GM19025 (cell line): ENCODE measurements at regions not wholly inside any gene's neighbourhood (a gene's known extent, or its start where the extent isn't known, plus 50 kb on each side); places are given as distances from the start of the nearest gene placed in this dataset.
"Not testable (repeated sequence)": the region's sequence is repeated elsewhere in the genome, so short reads cannot be mapped to it uniquely, and the experiment has no call there.

Experiments
- ATAC-seq: cut with Tn5 transposase; IDR thresholded peaks from one replicate; pipeline ENCODE4 v1.9.1; 2021; ENCODE audit warnings: mild to moderate bottlenecking, low read depth, moderate library complexity; ENCODE audit not compliant: unreplicated experiment

DNA sequence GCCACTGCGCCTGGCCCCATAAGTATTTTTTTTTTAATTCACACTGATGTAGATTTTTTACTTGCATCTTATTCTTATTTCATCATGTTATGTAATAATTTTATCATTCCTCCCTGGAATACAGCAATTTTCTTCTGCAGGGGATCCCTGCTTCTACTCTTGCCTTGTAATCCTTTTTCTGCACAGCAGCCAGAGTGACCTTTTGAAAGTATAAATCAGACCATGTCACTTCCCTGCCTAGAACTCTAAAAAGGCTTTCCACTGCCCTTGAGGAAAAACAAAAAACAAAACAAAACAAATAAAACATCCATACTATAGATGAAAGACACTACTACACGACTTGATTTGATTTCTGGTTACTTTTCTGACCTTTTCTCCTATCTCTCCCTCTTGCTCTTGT lies 1334.7 kb downstream of the REEP3 start:
- no peak for ATAC-seq

DNA sequence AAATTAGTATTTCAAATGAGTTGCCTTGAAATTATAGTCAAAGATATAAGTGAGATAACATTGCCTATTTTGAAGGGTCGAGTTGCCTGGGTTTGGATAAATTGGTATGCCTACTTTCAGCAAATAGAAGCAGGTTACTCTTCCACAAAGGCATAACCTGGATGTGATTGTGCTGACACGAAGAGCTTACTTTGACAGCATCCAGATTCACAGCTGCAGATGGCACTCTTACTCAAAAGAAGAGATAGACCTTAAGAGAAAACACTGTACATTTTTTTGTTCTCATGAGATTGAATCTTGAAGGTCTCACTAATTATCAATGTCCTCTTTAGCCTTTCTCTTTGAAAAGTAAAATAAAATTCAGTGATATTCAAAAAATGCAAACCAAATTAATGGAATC lies 1338.7 kb downstream of the REEP3 start:
- ATAC-seq: no peak

DNA sequence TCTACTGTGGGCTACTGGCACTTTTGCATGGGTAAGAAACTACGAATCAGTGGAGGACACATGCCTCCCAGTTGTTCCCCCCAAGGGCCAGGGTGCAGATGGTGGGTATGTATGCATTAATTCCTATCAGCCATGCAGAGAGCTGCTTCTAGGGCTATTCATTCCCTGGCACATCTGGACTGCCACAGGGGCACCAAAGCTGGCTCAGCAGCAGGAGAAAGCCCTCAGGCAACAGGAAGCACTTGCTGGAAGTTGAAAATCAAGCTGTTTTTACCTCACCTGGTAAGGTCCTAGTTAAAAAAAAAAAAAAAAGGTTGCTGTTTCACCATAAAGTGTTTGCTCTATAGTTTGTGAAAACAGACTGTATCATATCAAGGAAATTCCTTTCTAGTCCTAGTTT lies 1342.6 kb downstream of the REEP3 start:
- no peak for ATAC-seq

DNA sequence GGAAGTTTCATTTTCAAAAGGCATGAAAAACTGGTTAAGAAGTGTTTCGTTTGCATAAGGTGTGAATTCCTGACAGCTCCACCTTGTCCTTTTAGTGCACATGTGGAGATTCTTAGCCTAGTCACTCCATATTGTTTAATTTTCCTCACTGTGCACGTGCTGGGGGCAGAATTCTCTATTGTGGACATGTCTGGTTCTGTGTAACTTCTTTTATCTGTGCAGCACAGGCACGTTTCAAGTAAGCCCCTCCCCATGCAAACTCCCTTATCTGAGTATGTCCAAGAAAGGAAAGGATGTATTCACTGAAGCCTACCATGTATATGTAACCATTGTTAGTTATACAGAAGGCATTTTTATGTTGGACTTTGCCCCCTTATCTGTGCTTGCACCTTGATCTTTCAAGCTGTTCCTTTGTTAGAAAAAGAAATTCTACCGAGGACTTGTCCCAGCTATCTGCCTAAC lies 1346.3 kb downstream of the REEP3 start:
- no peak for ATAC-seq

DNA sequence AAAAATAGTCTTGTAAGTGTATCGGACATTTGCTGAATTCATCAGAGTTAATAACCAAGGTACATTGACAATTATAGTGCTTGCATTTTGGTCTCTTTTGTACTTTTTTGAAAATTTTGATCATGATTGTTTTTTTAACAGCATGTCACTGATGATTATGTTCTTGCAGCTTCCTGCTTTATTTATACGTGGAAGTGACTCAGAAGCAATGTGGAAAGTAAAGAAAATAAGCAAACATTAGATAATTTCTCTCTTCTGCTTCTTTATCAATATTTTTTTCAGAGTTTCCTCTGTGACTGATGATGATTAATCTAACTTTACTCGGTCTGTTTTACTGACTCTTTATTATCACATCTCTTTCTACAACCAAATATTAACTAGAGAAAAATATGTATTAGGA lies 1351.9 kb downstream of the REEP3 start:
- no peak for ATAC-seq

DNA sequence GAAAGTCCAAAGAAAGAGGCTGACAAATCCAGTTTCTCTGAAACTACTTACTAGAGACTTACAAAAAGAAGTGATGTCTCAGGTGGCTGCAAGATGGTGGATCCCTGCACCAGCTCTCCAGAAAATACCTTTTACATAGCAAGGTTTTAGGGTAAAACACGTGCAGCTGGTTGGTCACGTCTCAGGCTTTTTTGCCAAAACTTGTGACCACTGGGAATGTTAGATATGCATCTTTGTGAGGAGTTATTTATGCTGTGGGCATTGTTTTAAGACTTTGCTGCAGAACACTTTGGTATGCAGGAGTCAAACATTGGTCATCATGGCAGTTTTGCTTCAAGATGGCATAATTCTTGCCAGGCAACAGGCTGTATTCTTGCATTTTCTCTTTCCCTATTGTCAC lies 1352.8 kb downstream of the REEP3 start:
- ATAC-seq: no peak

DNA sequence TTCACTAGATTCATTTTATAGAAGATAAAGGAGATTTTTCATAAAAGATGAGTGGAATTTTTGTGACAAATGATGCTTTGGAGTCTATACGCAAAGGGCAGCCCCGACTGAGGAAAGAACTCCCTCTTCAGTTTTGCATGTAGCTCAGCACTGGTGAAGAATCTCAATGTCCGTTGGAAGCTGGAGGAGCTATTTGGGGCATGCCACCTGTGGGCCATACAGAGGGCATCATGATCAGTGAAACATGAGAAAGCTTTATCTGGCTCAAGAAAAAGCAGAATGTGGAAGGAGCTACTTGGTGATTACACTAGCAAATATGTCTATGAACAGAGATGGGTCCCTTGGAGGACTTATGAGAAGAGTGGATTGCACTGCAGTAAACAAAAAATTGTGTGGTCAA lies 1359.3 kb downstream of the REEP3 start:
- ATAC-seq: no peak

DNA sequence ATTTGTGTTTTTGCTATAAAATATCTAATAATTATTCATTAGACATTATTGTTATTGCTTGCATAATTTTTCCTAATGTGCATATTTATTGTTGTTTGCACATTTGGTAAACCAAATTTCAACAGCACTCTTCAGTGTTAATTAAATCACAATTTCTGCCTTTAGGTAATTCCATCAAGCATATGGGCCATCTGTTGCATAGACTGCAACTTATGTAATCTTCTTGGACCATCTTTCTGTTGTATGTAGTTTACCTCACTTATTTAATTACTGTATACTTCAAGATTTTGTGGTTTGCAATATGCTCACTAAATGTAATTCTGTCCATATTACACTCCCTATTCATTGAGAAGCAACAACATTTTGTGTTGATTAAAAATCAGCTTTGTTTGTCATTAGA lies 1360.1 kb downstream of the REEP3 start:
- no peak for ATAC-seq

DNA sequence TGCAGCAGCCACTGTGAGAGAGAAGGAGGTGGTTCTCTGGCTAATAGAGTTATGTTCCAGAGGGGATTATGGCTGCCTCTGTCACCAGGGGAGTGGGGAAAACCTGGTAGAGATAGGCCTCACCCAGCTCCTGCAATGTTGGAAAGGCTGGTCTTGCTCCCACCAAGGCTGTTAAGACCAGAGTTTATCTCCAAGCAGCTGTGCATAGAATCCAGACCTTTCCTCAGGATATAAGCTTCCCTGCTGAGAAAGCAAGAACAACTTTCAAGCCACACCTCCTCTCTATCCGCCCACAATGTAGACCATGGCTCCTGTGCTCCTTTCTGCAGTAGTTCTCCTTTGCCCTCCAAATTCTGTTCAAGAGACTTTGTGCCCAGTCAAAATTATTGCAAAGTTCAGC lies 1375.4 kb downstream of the REEP3 start:
- no peak for ATAC-seq

DNA sequence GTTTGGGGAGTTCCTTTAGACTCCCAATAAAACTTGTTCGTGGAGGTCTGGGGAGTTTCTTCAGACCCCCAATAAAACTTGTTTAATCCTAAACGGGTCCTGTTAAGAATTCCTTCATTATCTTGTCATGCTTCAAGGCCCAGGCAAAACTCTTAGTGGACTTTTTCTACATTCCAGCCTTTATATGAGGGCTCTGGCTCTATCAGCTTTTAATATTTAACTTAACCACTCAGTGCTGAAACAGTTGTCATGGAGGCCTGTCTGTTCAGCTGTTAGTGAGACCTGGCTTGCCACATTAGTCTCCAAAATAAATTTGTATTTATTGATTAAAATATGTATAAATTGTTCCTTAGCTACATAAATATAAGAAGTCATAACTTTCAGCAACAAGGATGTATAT lies 1385.1 kb downstream of the REEP3 start:
- ATAC-seq: not testable (repeated sequence)

DNA sequence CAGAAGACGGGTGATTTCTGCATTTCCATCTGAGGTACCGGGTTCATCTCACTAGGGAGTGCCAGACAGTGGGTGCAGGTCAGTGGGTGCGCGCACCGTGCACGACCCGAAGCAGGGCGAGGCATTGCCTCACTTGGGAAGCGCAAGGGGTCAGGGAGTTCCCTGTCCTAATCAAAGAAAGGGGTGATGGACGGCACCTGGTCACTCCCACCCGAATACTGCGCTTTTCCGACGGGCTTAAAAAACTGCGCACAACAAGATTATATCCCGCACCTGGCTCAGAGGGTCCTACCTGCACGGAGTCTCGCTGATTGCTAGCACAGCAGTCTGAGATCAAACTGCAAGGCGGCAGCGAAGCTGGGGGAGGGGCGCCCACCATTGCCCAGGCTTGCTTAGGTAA lies 1403.1 kb downstream of the REEP3 start:
- not testable (repeated sequence) for ATAC-seq

DNA sequence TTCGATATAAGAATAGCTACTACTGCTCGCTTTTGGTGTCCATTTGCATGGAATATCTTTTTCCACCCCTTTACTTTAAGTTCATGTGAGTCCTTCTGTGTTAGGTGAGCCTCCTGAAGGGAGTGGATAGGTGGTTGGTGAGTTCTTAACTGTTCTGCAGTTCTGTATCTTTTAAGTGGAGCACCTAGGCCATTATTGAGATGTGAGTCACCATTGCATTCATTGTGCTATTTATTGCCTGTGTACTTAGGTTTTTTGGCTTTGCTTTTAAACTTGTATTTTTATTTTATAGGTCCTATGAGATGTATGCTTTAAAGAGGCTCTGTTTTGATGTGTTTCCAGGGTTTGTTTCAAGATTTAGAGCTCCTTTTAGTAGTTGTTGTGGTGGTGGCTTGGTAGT lies 1430.8 kb downstream of the REEP3 start:
- ATAC-seq: no peak

DNA sequence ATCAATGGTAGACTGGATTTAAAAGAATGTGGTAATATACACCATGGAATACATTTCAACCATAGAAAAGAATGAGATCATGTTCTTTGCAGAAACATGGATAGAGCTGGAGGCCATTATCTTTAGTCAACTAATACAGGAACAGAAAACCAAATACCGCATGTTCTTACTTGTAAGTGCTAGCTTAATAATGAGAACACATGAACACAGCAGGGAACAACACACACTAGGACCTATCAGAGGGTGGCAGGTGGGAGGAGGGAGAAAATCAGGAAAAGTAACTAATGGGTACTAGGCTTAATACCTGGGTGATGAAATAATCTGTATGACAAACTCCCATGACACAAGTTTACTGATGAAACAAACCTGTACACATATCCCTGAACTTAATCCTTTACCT lies 1435.2 kb downstream of the REEP3 start:
- ATAC-seq: no peak

DNA sequence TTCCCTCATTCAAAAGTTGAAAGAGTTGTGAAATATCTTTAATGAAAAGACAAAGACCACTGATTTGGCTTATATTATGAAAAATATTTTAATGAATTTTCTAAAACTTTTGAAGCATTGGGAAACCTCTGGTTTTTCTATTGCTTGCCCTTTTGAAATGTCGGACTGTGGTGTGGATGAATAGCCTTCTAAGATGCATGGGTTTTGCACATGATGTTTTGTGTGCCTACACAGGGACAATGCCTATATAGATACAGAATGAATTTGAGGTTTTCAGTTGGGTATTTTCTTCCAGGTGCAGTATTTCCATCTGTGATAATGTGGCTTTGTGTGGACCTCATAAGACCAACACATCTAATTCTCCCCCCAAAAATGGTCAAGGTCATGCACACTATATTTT lies 1437.9 kb downstream of the REEP3 start:
- ATAC-seq: no peak

DNA sequence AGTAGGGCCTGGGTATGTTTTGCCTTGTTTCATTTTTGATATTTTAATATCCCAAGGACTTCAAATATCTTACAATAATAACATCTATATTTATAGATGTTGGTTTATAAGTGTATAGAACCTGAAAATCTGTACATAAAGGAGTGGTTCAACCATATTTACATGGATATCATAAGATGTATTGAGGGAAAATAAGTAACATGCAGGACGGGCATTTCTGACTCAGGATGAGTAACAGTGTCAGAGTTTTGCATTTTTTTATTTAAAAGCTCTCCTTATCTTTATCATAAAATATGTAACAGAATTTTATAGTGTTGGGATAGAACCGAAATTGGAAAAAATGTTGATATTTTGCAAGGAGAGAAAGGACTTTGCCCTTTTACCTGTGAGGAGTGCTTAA lies 1438.7 kb downstream of the REEP3 start:
- ATAC-seq: no peak

DNA sequence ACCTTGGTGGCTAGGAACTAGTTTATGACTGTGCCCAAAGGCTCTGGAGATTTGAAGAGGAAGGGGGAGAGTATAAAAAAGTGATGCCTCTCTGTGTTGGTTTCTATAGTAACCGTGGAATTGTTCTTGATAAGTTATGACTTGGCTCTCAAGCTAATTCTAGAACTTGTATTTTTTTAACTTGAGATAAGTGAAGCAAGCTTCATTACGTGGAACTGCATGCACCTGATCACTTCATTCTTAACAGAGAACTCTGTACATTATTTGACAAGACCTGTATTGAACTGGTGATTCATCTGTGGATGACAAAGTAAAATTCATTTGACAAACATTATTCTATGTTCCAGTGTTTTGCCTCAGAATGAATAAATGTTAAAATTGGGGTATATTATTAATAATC lies 1452.2 kb downstream of the REEP3 start:
- no peak for ATAC-seq

DNA sequence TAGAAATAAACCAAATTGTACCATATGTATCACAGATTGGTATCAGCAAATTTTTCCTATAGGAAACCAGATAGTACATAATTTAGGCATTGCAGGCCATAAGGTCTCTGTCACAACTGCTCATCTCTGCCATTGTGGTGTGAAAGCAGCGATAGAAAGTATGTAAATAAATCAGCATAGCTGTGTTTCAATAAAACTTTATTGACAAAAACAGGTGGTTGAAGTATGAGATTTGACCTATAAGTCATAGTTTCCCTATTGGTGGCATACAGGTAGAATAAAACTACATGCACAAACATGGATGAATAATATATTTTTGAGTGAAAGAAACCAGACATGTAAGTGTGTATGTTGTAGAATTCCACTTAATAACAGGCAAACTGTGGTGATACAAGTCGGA lies 1454.9 kb downstream of the REEP3 start:
- no peak for ATAC-seq

DNA sequence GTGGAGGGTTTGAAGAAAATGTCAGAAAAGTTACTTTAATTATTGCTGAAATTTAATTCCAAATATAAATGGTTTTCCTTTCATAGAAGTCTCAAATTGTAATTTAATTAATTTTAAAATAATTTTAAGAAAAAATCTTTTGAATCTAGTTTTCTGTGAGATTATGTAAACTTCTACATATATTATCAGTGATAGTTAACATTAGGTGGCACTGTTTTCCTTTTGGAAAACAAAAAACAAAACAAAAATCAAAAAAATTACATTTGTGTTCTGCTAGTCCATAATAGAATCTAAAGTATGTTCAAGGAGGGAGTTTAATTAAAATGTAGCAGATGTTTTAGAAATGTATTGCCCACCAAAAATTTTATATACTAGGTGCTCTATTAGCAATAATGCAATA lies 1456.7 kb downstream of the REEP3 start:
- no peak for ATAC-seq

DNA sequence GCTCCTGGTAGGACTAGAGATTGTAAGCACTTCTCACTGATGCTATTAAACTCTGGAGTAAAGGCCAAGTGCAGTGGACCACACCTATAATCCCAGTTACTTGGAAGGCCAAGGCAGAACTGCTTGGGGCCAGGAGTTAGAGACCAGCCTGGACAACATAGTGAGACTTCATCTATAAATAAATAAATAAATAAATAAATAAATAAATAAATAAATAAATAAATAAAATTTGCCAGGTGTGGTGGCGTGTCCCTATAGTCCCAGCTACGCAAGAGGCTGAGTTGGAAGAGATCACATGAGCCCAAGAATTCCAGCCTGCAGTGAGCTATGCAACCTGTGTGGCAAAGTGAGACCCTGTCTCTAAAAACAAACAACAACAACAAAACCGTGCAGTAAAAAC lies 1475.7 kb downstream of the REEP3 start:
- no peak for ATAC-seq

DNA sequence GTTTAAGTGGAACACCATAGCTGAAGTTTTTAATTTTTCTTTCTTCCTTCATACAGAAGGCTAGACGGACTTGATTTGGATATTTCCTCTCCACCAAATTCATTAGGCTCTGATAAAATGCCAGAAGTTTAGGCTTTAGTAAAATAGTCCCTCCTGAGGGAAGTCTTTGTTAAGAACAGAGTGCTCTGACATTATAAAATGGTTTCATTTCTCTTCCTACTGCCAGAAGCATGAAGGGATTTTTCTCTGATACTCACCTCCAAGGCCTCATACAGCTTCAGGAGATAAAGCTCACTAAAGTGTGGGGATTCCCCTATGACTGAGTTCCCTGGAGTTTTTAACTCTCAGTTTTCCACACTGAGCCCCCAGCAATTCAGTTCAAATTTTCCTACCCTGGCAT lies 1489.6 kb downstream of the REEP3 start:
- no peak for ATAC-seq

DNA sequence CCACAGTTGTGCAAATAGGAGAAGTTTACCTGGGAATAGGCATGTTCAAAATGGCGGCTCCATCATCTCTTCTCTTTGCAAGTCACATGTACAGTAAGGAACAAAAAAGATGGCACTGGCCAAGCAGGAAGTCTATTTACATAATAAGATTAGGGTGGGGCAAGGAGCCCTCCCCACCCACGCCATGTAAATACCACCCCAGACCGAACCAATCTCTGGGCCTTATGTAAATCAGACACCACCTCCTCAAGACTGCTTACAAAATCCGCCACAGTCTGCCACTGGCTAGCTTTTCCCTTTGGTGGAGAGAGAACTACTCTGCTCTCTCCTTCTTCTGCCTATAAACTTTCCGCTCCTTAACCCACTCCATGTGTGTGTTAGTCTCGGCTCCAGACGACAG lies 1496.3 kb downstream of the REEP3 start:
- no peak for ATAC-seq

DNA sequence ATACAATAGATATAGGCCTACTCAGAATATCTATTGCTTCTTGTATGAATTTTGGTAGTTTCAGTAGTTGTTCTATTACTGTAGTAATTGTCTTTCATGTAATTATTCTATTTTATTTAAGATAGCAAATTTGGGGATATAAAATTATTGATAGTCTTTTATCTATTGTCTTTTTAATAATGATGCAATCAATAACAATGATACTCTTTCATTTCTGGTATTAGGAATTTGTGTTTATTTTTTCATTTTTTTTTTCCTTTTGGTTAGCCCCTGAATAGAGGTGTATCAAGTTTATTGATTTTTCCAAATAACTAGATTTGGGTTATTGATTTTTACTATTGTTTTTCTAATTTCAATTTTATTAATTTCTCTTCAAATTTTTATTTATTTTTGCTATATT lies 1503.7 kb downstream of the REEP3 start:
- ATAC-seq: no peak

DNA sequence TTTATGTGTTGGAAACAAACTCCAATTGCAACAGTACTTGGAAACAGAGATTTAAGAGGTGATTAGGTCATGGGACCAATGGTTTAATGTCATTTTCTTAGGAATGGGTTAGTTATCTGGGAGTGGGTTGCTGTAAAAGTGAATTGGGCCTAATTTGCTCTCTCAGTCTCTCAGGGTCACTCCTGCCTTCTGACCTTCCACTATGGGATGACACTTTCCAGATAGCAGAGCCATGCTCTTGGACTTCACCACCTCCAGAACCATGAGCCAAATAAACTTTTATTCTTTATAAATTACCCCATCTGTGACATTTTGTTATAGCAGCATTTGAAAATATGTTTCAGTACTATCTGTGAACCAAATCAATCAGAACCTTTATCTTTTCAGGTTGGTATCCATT lies 1509.1 kb downstream of the REEP3 start:
- ATAC-seq: no peak
